CD4-positive, alpha-beta memory T cell (primary cell): ENCODE measurements at regions not wholly inside any gene's neighbourhood (a gene's known extent, or its start where the extent isn't known, plus 50 kb on each side); places are given as distances from the start of the nearest gene placed in this dataset.
"Not testable (repeated sequence)": the region's sequence is repeated elsewhere in the genome, so short reads cannot be mapped to it uniquely, and the experiment has no call there.

Source experiments
- CTCF ChIA-PET: fragments of 350-600 bp; sonication (Branson Sonifier 250); formaldehyde crosslinking; loops from one replicate; lab custom pipeline; 2021; ENCODE audit warnings: inconsistent platforms; ENCODE audit not compliant: partially characterized antibody; lab: Charles Lee
- POLR2A ChIA-PET: fragments of 350-600 bp; sonication (Branson Sonifier 250); formaldehyde crosslinking; loops from one replicate; lab custom pipeline; 2021; ENCODE audit not compliant: partially characterized antibody; lab: Charles Lee
- DNase-seq, 5 donors: peaks; one replicate each; pipeline versions ENCODE4 v3.0.0 to v3.0.0-alpha.2; 2020 to 2022; ENCODE audit warnings: mixed read lengths in 1 of 5
- H3K27ac ChIP-seq: one replicate; pipeline ENCODE4 v1.7.0; 2013; ENCODE audit warnings: low read depth, low read length
- H3K27me3 ChIP-seq: 2 replicates; pipeline ENCODE4 v1.7.0; 2013; ENCODE audit warnings: mild to moderate bottlenecking, low read length, moderate library complexity; ENCODE audit not compliant: insufficient read depth
- H3K36me3 ChIP-seq: 2 replicates; pipeline ENCODE4 v1.7.0; 2013; ENCODE audit warnings: mild to moderate bottlenecking, low read length, moderate library complexity; ENCODE audit not compliant: insufficient read depth
- H3K4me1 ChIP-seq: 2 replicates; pipeline ENCODE4 v1.7.0; 2013; ENCODE audit warnings: mild to moderate bottlenecking, low read length, moderate library complexity; ENCODE audit not compliant: insufficient read depth
- H3K4me3 ChIP-seq, 2 donors: one replicate each; pipeline ENCODE4 v1.7.0; 2013; ENCODE audit warnings: low read length in 2 of 2, mild to moderate bottlenecking in 1 of 2
- H3K9me3 ChIP-seq, 2 donors: one replicate each; pipeline ENCODE4 v1.7.0; 2013; ENCODE audit warnings: low read length in 2 of 2, control low read depth in 1 of 2; ENCODE audit not compliant: control insufficient read depth in 1 of 2
- H3K27ac Mint-ChIP-seq, 7 donors: one replicate each; pipeline ENCODE4 v1.8.0; 2020 to 2021; ENCODE audit warnings: mixed read lengths in 7 of 7, mild to moderate bottlenecking in 6 of 7, inconsistent platforms in 3 of 7, moderate library complexity in 3 of 7
- H3K27me3 Mint-ChIP-seq, 2 donors: one replicate each; pipeline ENCODE4 v1.8.0; 2020 to 2021; ENCODE audit warnings: mixed read lengths in 2 of 2
- H3K36me3 Mint-ChIP-seq, 2 donors: one replicate each; pipeline ENCODE4 v1.8.0; 2020 to 2021; ENCODE audit warnings: mixed read lengths in 2 of 2, inconsistent platforms in 1 of 2, mild to moderate bottlenecking in 1 of 2
- H3K4me1 Mint-ChIP-seq, 4 donors: one replicate each; pipeline ENCODE4 v1.8.0; 2020 to 2021; ENCODE audit warnings: mixed read lengths in 4 of 4, mild to moderate bottlenecking in 1 of 4
- H3K4me3 Mint-ChIP-seq, 8 donors: one replicate each; pipeline ENCODE4 v1.8.0; 2020 to 2021; ENCODE audit warnings: mixed read lengths in 8 of 8, mild to moderate bottlenecking in 7 of 8, moderate library complexity in 6 of 8, inconsistent platforms in 3 of 8
- H3K9me3 Mint-ChIP-seq, 8 donors: one replicate each; pipeline ENCODE4 v1.8.0; 2020 to 2021; ENCODE audit warnings: mixed read lengths in 8 of 8, mild to moderate bottlenecking in 5 of 8, inconsistent platforms in 3 of 8, moderate library complexity in 1 of 8
- intact Hi-C: fragments of 100-400 bp; cut with micrococcal nuclease; formaldehyde crosslinking; loops from one replicate; pipeline ENCODE4 v1.15.1; 2023

GRCh38 chr20:51271289-51271688, 248.4 kb upstream of the KCNG1 start:
- H3K27me3 ChIP-seq, H3K27ac ChIP-seq, POLR2A ChIA-PET, H3K9me3 ChIP-seq, H3K4me3 ChIP-seq, intact Hi-C loops, H3K4me1 ChIP-seq, H3K27ac Mint-ChIP-seq, H3K36me3 Mint-ChIP-seq, H3K4me3 Mint-ChIP-seq, H3K4me1 Mint-ChIP-seq, H3K36me3 ChIP-seq, DNase-seq, CTCF ChIA-PET: not testable (repeated sequence)
- peaks cover 2 to 12% (median 10%) of the 10 kb centered on the region in 8 donors for H3K9me3 Mint-ChIP-seq
- H3K27me3 Mint-ChIP-seq: peaks cover 22 to 33% of the 10 kb centered on the region in 2 donors

DNA sequence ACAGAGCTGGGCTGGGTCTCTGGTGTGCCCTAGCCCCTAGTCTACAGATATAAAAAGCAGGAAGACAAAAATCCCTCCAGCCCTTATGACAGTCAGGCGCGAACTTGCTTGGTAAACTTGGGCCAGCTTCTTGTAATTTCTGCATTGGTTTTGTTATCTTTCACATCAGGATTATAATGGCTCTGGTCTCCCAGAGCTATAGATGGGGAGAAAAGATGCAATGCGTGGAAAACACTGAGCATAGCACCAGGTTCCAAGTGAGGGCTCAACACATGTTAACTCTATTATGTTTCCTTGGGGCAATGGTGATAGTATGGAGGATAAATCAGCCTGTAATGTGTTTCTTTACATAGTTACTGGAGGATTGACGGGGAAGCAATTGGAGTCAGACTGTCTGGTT, 246.8 kb upstream of the KCNG1 start:
- ChIA-PET CTCF (interaction anchor here (1.2 kb wide), 1 partner anchor 37 kb away, joined by 3 read pairs; no protein-coding TSS in a partner anchor), POLR2A (no interaction called here)
- Histone ChIP-seq H3K27me3 (no peaks in the 10 kb centered on the region), H3K36me3 (no peaks in the 10 kb centered on the region), H3K9me3 (no peaks in the 10 kb centered on the region), H3K4me3 (no peak overlapping the region), H3K4me1 (no peaks in the 10 kb centered on the region), H3K27ac (no peak overlapping the region)
- no peak overlapping the region for H3K27ac Mint-ChIP-seq
- H3K27me3 Mint-ChIP-seq: peaks cover 14 to 32% of the 10 kb centered on the region in 2 donors
- H3K4me1 Mint-ChIP-seq: no peaks in the 10 kb centered on the region
- no peak overlapping the region for H3K4me3 Mint-ChIP-seq
- peaks cover 2 to 27% (median 20%) of the 10 kb centered on the region in 8 donors for H3K9me3 Mint-ChIP-seq
- peaks cover 0 to 3% of the 10 kb centered on the region in 2 donors for H3K36me3 Mint-ChIP-seq
- intact Hi-C loops: no loop called here
- no peak for DNase-seq

DNA sequence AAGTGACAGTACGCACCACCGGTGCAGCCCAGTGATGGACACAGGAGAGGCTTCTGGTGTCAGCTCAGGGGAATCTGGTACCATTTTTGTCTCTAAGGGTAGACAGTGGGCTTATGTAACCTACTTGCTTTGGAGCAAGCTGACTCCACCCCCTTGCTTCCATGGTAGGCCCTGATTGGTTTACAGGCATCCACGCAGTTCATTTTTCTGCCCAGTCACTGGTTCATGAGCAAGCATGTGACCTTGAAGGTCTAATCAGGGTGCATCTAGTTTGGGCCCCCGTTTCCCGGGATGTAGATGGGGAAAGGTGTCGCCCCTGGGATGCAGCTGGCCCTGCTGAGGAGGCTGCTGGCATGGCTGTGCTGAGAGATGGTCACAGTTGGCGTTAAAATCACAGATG, 244.8 kb upstream of the KCNG1 start:
- intact Hi-C loops: no loop called here
- Mint-ChIP-seq H3K27ac (no peak overlapping the region), H3K36me3 (peaks cover 0 to 3% of the 10 kb centered on the region in 2 donors), H3K4me1 (no peaks in the 10 kb centered on the region), H3K9me3 (peaks cover 2 to 33% (median 21%) of the 10 kb centered on the region in 8 donors), H3K27me3 (peaks cover 13 to 28% of the 10 kb centered on the region in 2 donors), H3K4me3 (no peak overlapping the region)
- H3K4me1 ChIP-seq: no peaks in the 10 kb centered on the region
- POLR2A ChIA-PET: no interaction called here
- no peak overlapping the region for H3K4me3 ChIP-seq
- CTCF ChIA-PET: no interaction called here
- no peaks in the 10 kb centered on the region for H3K9me3 ChIP-seq
- DNase-seq: no peak
- no peak overlapping the region for H3K27ac ChIP-seq
- no peaks in the 10 kb centered on the region for H3K36me3 ChIP-seq
- H3K27me3 ChIP-seq: peaks cover 2% of the 10 kb centered on the region

DNA sequence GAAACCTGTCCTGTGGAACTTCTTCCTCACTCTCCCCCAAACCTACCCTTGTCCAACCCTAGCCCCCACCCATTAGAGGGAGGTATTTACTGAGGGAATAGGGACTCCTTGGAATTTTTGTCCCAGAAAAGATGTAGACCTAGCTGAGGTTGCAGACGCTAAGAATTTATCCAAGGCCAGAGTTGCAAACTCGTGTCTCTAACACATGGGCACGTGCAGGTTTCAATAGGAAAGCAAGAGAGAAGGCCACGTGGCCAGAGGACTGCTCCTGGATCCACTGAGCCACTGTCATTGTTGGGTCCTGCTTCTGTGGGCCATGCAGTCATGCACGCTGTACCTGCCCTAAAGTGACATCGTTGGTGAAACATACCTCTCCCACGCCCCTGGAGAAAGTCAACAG, 243.4 kb upstream of the KCNG1 start:
- Mint-ChIP-seq H3K4me1 (no peaks in the 10 kb centered on the region), H3K9me3 (peaks cover 2 to 33% (median 21%) of the 10 kb centered on the region in 8 donors), H3K4me3 (no peak overlapping the region), H3K36me3 (peaks cover 0 to 3% of the 10 kb centered on the region in 2 donors), H3K27me3 (peaks cover 10 to 23% of the 10 kb centered on the region in 2 donors), H3K27ac (no peak overlapping the region)
- intact Hi-C loops: no loop called here
- Histone ChIP-seq H3K27me3 (peaks cover 5% of the 10 kb centered on the region), H3K4me1 (no peaks in the 10 kb centered on the region), H3K36me3 (no peaks in the 10 kb centered on the region), H3K4me3 (no peak overlapping the region), H3K9me3 (no peaks in the 10 kb centered on the region), H3K27ac (no peak overlapping the region)
- DNase-seq: no peak
- POLR2A ChIA-PET: no interaction called here
- CTCF ChIA-PET: interaction anchor here (0.9 kb wide), 1 partner anchor 41 kb away, joined by 3 read pairs; no protein-coding TSS in a partner anchor

DNA sequence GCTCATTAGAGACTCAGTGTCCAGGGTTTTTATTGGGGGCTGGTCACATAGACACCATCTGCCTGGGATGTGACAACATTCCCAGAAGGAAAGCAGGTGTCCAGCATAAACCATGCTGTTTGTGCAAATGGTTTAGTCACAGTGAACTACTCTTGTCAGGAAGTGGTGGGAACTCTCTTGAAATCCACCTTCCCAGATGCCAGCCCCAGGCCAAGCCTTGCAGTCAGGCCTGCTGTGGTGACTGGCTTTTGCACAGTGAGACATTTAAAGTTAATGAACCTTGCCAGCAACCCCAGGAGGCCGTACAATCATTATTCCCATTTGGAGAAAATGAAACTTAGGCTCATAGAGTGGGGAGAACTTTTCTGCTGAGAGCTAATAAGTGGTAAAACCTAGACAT, 242.5 kb upstream of the KCNG1 start:
- Histone ChIP-seq H3K27me3 (peaks cover 5% of the 10 kb centered on the region), H3K4me3 (no peak overlapping the region), H3K27ac (no peak overlapping the region), H3K36me3 (no peaks in the 10 kb centered on the region), H3K9me3 (no peaks in the 10 kb centered on the region), H3K4me1 (no peaks in the 10 kb centered on the region)
- H3K27ac Mint-ChIP-seq: no peak overlapping the region
- intact Hi-C loops: no loop called here
- H3K36me3 Mint-ChIP-seq: peaks cover 0 to 3% of the 10 kb centered on the region in 2 donors
- DNase-seq: no peak
- H3K9me3 Mint-ChIP-seq: peaks cover 2 to 33% (median 20%) of the 10 kb centered on the region in 8 donors
- POLR2A ChIA-PET: no interaction called here
- CTCF ChIA-PET: no interaction called here
- no peaks in the 10 kb centered on the region for H3K4me1 Mint-ChIP-seq
- H3K4me3 Mint-ChIP-seq: no peak overlapping the region
- peaks cover 7 to 20% of the 10 kb centered on the region in 2 donors for H3K27me3 Mint-ChIP-seq

DNA sequence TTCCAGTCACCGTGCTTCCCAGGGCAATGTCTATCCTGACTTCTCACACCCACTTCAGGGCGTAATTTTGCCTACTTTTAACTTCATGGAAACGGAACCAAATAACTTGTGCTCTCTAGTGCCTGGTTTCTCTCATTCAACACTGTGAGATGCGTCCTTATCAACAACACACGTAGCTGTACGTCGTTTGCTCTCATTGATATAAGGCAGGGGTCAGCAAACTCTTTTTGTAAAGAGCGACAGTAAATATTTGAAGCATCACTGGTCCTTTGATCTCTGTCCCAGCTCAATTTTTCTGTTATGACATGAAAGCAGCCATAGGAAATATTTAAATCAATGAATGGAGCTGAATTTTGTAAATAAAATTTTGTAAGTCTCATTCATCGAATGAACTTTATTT, 239.3 kb upstream of the KCNG1 start:
- CTCF ChIA-PET: no interaction called here

DNA sequence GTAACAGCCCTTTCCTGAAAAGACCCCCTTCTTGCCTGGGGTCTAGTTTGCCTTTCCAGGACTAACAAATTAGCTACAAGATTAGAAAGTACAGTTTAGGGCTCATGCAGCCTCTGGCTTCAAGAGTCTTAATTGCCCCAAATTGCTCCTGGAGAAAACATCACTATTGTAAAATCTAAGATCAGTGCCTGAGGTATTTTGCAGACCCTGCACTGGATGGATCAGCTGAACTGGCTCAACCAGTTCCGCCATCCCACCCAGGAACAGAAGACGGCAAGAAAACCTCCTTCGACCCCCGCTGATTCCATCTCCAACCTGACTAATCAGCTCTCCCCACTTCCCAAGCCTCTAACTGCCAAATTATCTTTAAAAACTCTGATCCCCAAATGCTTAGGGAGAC, 236.5 kb upstream of the KCNG1 start:
- Histone ChIP-seq H3K9me3 (no peaks in the 10 kb centered on the region), H3K27me3 (peaks cover 5% of the 10 kb centered on the region), H3K4me1 (no peaks in the 10 kb centered on the region), H3K4me3 (no peak overlapping the region), H3K36me3 (no peaks in the 10 kb centered on the region), H3K27ac (no peak overlapping the region)
- Mint-ChIP-seq H3K27ac (no peak overlapping the region), H3K27me3 (peaks cover 13 to 24% of the 10 kb centered on the region in 2 donors), H3K36me3 (no peaks in the 10 kb centered on the region), H3K4me1 (no peaks in the 10 kb centered on the region), H3K9me3 (peaks cover 0 to 4% (median under 1%) of the 10 kb centered on the region in 8 donors), H3K4me3 (no peak overlapping the region)
- ChIA-PET CTCF (no interaction called here), POLR2A (no interaction called here)
- DNase-seq: no peak
- intact Hi-C loops: no loop called here

More for the DNA sequence above, 239.3 kb upstream of the KCNG1 start:
- H3K27ac Mint-ChIP-seq: no peak overlapping the region
- no peak overlapping the region for H3K4me3 Mint-ChIP-seq
- Histone ChIP-seq H3K27ac (no peak overlapping the region), H3K4me1 (no peaks in the 10 kb centered on the region), H3K9me3 (no peaks in the 10 kb centered on the region), H3K27me3 (peaks cover 5% of the 10 kb centered on the region), H3K4me3 (no peak overlapping the region), H3K36me3 (no peaks in the 10 kb centered on the region)
- H3K27me3 Mint-ChIP-seq: peaks cover 14 to 27% of the 10 kb centered on the region in 2 donors
- H3K36me3 Mint-ChIP-seq: no peaks in the 10 kb centered on the region
- POLR2A ChIA-PET: no interaction called here
- no peaks in the 10 kb centered on the region for H3K4me1 Mint-ChIP-seq
- DNase-seq: no peak
- intact Hi-C loops: no loop called here
- peaks cover 2 to 26% (median 14%) of the 10 kb centered on the region in 8 donors for H3K9me3 Mint-ChIP-seq
